Activated CD8-positive, alpha-beta T cell treated with anti-CD3 and anti-CD28 coated beads for 36 hours (primary cell): ENCODE measurements at regions not wholly inside any gene's neighbourhood (a gene's known extent, or its start where the extent isn't known, plus 50 kb on each side); places are given as distances from the start of the nearest gene placed in this dataset.

Experiments
- ATAC-seq: fragments of 200-7000 bp; cut with Tn5 transposase; one replicate; pipeline ENCODE4 v1.10.0; 2021; ENCODE audit warnings: mild to moderate bottlenecking, moderate library complexity
- CTCF ChIA-PET: fragments of 350-600 bp; sonication (Branson Sonifier 250); formaldehyde crosslinking; loops from one replicate; lab custom pipeline; 2021; ENCODE audit warnings: antibody characterized with exemption; lab: Charles Lee
- POLR2A ChIA-PET: fragments of 350-600 bp; sonication (Branson Sonifier 250); formaldehyde crosslinking; loops from one replicate; lab custom pipeline; 2021; ENCODE audit warnings: antibody characterized with exemption; lab: Charles Lee
- DNase-seq: peaks from one replicate; pipeline ENCODE4 v3.0.0-alpha.2; 2020
- H3K27ac Mint-ChIP-seq: one replicate; pipeline ENCODE4 v1.8.0; 2021; ENCODE audit warnings: mild to moderate bottlenecking, mixed read lengths
- H3K27me3 Mint-ChIP-seq: one replicate; pipeline ENCODE4 v1.8.0; 2021; ENCODE audit warnings: mixed read lengths
- H3K36me3 Mint-ChIP-seq: one replicate; pipeline ENCODE4 v1.8.0; 2021; ENCODE audit warnings: low read depth, mixed read lengths
- H3K4me1 Mint-ChIP-seq: one replicate; pipeline ENCODE4 v1.8.0; 2021; ENCODE audit warnings: low read depth, mixed read lengths
- H3K4me3 Mint-ChIP-seq: one replicate; pipeline ENCODE4 v1.8.0; 2021; ENCODE audit warnings: mild to moderate bottlenecking, moderate library complexity, mixed read lengths
- H3K9me3 Mint-ChIP-seq: one replicate; pipeline ENCODE4 v1.8.0; 2021; ENCODE audit warnings: mixed read lengths
- intact Hi-C: fragments of 100-400 bp; cut with micrococcal nuclease; formaldehyde crosslinking; loops from one replicate; pipeline ENCODE4 v1.10.0; 2022
- TF ChIP-seq, protein P1 (sequence below): fragments of 200-600 bp; IDR thresholded peaks from one replicate; pipeline ENCODE4 v1.8.0; 2022; ENCODE audit warnings: antibody characterized with exemption, mild to moderate bottlenecking

GRCh38 chr1:106747232-106747631 lies 309.2 kb upstream of the PRMT6 start:
- no peaks in the 10 kb centered on the region for H3K36me3 Mint-ChIP-seq
- ATAC-seq = no peak
- intact Hi-C loops = no loop called here
- no peak overlapping the region for H3K27ac Mint-ChIP-seq
- H3K9me3 Mint-ChIP-seq = no peaks in the 10 kb centered on the region
- no peaks in the 10 kb centered on the region for H3K27me3 Mint-ChIP-seq
- H3K4me1 Mint-ChIP-seq = no peaks in the 10 kb centered on the region
- no peak overlapping the region for H3K4me3 Mint-ChIP-seq
- ChIA-PET CTCF (no interaction called here), POLR2A (no interaction called here)
- TF ChIP-seq, protein P1, sequence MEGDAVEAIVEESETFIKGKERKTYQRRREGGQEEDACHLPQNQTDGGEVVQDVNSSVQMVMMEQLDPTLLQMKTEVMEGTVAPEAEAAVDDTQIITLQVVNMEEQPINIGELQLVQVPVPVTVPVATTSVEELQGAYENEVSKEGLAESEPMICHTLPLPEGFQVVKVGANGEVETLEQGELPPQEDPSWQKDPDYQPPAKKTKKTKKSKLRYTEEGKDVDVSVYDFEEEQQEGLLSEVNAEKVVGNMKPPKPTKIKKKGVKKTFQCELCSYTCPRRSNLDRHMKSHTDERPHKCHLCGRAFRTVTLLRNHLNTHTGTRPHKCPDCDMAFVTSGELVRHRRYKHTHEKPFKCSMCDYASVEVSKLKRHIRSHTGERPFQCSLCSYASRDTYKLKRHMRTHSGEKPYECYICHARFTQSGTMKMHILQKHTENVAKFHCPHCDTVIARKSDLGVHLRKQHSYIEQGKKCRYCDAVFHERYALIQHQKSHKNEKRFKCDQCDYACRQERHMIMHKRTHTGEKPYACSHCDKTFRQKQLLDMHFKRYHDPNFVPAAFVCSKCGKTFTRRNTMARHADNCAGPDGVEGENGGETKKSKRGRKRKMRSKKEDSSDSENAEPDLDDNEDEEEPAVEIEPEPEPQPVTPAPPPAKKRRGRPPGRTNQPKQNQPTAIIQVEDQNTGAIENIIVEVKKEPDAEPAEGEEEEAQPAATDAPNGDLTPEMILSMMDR = no peak
- DNase-seq = no peak

DNA sequence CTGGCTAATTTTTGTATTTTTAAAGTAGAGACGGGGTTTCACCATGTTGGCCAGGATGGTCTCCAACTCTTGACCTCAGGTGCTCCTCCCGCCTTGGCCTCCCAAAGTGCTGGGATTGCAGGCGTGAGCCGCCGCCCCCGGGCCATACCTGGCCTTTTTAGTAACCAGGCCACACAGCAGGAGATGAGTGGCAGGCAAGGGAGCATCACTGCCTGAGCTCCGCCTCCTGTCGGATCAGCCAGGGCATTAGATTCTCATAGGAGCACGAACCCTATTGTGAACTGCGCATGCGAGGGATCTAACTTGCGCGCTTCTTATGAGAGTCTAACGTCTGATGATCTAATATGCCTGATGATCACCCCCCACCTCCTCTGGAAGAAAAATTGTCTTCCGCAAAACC lies 308.7 kb upstream of the PRMT6 start:
- H3K4me1 Mint-ChIP-seq = no peaks in the 10 kb centered on the region
- intact Hi-C loops = no loop called here
- no peak for ATAC-seq
- ChIA-PET CTCF (no interaction called here), POLR2A (no interaction called here)
- TF ChIP-seq, protein P1 = no peak
- H3K27me3 Mint-ChIP-seq = no peaks in the 10 kb centered on the region
- no peak for DNase-seq
- H3K36me3 Mint-ChIP-seq = no peaks in the 10 kb centered on the region
- no peak overlapping the region for H3K4me3 Mint-ChIP-seq
- no peak overlapping the region for H3K27ac Mint-ChIP-seq
- no peaks in the 10 kb centered on the region for H3K9me3 Mint-ChIP-seq

DNA sequence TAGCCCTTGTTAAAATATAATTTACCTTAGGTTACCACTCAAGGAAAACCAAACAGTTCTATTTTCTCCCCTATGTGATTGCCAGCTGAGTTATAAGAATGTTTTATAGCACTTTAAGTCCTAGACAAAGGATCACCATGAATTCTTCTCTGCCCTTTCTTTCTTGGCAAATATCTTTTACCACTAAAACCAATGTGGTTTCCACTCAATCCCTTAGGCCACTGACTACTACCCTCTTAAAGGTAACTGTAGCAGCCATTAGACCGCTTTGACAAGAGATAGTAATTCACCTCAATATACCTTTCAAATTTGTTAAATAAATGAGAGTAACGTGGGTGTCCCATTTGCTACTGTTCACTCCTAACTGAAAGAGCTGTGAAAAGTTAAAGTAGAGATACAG lies 307.9 kb upstream of the PRMT6 start:
- no peak for DNase-seq
- Mint-ChIP-seq H3K27ac (no peak overlapping the region), H3K9me3 (no peaks in the 10 kb centered on the region), H3K27me3 (no peaks in the 10 kb centered on the region), H3K4me3 (no peak overlapping the region), H3K36me3 (no peaks in the 10 kb centered on the region), H3K4me1 (no peaks in the 10 kb centered on the region)
- no peak for ATAC-seq
- CTCF ChIA-PET = no interaction called here
- intact Hi-C loops = no loop called here
- POLR2A ChIA-PET = no interaction called here
- TF ChIP-seq, protein P1 = no peak

- ATAC-seq = no peak
- Mint-ChIP-seq H3K4me3 (no peak overlapping the region), H3K27ac (no peak overlapping the region), H3K36me3 (no peaks in the 10 kb centered on the region), H3K4me1 (no peaks in the 10 kb centered on the region), H3K27me3 (no peaks in the 10 kb centered on the region), H3K9me3 (no peaks in the 10 kb centered on the region)
- CTCF ChIA-PET = interaction anchor here (0.6 kb wide), 1 partner anchor 1491 kb away, joined by 3 read pairs; no protein-coding TSS in a partner anchor
- POLR2A ChIA-PET = no interaction called here
- TF ChIP-seq, protein P1 = no peak
- intact Hi-C loops = no loop called here
- DNase-seq = no peak
Measured at GRCh38 chr1:106749491-106749890, 307.0 kb upstream of the PRMT6 start.

DNA sequence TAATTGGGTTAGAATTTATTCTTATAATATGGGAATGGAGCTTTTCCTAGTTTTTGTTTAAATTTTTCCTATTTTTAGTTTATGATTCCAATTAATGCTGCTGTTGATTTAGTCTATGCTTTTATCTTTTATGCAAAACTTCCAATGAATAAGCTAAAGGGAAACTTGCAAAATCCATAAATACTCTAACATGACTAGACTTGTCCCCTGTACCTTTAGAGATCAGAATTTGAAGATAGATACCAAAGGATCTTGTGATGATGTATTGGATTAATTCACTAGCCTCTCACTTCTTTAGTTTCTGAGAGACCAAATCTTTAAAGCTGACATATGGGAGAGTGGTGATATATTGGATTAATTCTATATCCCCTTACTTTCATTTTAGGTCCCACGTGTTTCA lies 306.6 kb upstream of the PRMT6 start:
- Mint-ChIP-seq H3K9me3 (no peaks in the 10 kb centered on the region), H3K4me3 (no peak overlapping the region), H3K27me3 (no peaks in the 10 kb centered on the region), H3K4me1 (no peaks in the 10 kb centered on the region), H3K36me3 (no peaks in the 10 kb centered on the region), H3K27ac (no peak overlapping the region)
- ATAC-seq = no peak
- ChIA-PET CTCF (interaction anchor here (0.6 kb wide), 1 partner anchor 1491 kb away, joined by 3 read pairs; no protein-coding TSS in a partner anchor), POLR2A (no interaction called here)
- TF ChIP-seq, protein P1 = no peak
- intact Hi-C loops = no loop called here
- no peak for DNase-seq
